ENCODE measurements at regions not wholly inside any gene's neighbourhood (a gene's known extent, or its start where the extent isn't known, plus 50 kb on each side); places are given as distances from the start of the nearest gene placed in this dataset.
A peak's percentile ranks its signal among the peaks of the same experiment; 100 is the strongest.

DNA sequence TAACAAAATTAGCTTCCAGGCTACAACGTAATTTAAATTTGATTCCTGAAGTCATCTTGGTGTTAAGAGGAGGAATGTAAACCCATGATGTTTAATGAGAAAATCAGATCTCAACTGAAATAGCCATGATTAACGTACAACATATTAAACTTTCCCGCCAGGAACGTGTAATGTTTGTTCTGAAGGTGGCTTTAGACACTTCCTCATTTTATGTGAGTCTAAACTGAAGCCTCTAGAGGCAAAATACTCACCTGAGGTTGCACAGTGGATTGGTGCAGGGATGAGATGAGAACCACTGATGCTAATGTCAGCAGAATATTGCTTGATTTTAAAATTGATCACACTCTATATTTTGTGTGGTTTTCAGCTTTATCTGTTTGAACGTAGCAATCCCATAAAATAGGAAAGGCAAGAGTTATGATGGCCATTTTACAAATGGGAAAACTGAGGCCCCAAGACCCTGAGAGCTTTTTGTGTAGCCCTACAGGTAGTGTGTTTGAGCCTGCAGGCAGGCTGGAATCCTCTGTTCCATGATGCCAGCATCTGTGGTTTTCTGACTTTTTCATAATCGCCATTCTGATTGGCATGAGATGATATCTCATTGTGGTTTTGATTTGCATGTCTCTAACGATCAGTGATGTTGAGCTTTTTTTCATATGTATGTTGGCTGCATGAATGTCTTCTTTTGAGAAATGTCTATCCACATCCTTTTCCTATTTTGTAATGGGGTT is 243.7 kb upstream of the BMPER start:
- no peak for DNase-seq

DNA sequence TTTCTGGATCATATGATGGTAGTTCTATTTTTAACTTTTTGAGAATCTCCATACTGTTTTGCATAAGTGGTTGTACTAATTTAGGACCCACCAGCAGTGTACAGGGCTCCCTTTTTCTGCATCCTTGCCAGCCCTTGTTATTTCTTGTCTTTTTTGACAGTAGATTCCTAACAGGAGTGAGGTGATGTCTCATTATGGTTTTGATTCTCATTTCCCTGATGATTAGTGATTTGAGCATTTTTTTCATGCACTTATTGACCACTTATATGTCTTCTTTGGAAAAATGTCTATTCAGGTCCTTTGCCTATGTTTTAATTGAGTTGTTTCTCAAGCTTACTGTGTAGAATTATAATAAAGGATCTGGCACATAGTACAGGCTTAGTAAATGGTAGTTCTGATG is 238.8 kb upstream of the BMPER start:
- DNase-seq: no peak

DNA sequence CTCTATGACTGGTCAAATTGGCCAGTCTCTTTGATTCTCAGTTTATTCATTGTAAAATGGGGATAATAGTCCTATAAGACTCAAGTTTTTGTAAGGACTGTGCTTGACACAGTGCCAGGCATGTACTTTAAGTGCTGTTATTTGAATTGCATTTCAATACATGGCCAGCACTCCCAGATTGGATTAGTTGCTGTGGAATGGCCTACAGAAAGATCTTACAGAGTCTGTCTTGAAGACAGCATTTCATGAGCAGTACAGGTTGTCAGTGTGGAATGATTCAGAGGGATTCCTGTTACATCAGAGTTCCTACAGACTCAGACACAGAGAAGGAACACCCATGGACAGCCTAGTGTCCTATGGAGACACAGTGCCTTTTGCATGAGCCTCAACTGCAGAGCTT is 238.1 kb upstream of the BMPER start:
- no peak for DNase-seq

DNA sequence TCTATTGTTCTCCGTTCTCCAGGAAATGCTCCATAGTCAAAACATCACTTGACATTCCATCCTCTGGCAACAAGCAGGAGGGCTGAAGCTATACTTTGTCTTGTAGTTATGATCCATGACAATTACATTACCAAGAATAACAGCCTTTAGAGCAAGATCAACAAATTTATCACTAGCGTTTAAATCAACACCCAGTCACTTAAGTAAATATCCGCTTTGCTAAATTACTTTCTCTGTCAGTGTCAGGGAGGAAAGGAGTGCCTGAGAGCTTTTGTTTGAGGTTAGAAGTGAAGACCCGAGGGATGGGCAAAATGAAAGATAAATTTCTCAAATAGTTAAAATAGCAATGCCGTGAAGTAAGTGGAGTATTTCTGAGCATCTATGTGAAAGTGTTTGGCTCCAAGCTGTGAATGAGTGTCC is 236.1 kb upstream of the BMPER start:
- no peak for DNase-seq

DNA sequence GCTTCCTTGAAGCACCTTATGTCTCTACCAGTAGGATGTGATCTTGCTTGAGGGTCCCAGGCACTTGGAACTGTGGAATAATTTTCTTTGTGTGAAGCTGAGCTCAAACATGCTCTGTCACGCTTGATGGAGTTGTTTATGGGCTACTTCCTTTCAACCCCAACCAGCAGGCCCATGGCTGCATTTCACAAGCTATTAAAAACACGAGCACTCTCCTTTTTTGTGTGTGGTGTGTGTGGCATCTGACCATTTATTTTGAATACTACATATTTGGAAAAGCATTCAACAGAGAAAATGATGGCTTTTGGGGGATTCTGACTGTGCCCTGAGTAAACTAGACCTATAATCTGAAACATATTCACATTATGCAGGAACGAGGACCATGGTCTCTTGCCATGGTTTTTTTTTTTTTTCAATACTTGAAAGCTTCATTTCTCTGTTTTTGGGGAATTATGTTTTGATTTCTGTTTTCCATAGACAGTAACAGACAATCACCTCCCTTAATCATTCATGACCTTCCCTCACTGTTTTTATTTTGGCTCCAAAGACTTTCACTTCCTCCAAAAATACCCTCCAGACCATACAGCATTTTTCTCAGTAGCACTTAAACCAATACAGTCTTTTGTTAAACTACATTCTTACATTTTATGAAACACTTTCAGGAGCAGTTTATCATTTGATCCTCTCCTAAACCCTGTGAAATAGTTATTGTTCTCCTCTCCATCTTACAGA is 233.6 kb upstream of the BMPER start:
- peak in 1 of 2 experiments; percentile 19 for DNase-seq

DNA sequence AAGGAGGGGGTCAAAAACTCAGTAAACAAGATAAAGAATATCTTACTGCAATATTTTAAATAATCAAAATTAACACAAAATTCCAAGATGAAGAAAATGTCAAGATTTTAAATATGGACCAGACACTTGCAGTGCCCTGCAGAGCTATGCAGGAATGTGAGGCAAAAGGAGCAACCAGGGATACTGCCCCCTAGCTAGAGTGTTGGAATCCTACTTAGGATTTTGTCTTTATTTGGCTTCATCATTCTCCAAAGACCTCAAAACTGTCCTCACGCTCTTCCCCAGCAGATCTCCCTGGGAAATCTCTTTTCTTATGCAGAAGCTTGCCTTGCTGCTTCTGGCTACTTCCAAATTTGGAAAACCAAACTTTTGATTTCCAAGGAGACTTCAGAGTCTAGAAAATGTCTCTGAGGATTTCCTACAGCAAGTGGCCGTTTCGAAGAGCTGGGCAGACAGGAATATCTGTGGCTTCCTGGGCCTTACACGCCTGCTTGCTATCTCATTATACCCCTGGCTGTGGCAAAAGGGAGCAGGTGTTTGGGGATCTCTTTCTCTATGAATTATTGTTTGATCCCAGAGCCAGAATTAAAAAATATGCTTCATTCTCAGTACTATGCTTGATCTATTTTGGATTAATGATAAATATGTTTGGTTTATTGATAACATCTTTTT is 232.2 kb upstream of the BMPER start:
- no peak for DNase-seq

DNA sequence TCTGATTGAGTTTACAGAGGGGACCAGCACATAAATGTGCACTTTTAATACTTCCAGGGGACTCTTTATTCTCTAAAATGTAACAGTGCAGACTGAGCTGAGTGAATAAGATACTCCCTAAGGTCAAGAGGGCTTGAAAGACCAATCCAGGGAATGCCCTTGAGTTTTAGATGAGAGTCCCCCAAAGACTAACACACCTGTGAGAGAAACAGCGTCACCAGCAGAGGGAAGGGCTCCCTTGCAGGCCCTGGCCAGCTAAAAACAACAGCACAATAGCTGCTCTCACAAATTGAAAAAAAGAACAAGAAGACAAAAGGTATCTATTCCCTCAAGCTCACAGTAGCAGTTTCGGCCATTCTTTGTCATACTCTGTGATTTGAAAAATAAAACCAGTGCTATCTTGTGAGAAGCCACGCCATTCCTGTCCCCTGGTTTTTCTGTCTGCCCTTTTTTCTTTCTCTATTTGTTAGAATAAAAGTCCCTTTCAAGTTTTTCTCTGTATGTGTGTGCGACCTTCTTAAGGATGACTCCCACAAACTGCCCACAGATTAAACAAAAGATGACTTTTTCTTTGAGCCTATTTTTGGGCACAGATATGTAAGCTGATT is 230.4 kb upstream of the BMPER start:
- no peak for DNase-seq

DNA sequence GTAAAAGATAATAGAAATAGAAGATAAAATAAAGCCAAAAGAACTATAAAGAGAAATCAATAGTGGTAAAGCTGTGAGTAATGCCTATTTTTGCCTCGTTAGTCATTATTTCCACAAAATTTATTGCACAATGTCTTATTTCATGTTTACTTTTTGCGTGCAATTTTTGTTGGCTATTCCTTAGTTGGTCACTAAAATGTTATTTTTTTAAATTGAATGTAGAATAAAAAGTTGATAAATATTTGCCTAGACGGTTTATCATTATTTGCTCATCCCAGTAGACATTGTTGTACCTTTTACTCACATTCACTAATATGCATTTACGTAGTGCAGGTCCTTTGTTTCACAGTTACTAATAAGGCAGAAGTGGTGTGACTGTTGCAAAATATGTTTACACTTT is 227.8 kb upstream of the BMPER start:
- DNase-seq: no peak

DNA sequence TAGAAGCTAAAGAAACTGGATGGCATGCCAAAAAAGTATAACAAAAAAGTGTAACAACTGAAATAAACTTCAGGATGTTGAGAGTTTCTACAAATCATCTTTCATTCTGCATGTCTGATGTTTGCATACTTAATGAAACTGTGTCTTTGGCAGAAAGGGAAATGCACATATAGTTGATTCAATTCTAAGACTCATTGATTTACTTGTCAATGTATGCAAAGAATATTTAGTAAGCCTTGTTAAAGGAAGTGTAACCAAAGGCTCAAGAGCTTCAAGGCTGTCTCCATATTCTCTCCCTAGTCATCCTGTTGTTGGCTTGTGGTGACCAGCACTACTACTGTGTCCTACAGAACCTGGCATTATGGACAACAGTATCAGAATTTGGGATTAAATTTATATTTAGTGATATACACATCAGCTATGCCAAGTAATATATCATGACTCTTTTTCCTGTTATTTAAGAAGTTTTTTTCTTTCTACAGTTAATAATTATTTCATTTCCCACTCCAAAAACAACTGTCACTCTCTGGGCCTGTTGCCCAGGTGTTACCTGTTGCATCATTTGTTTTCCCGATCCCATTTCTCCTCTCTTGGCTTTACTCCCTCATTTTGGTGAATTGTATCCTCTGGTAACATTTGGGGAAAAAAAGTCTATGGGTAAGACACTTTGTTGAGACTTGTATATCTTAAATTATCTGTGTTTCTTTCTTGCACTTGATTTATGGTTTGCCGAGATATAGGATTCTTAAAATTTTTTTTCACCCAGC is 226.6 kb upstream of the BMPER start:
- no peak for DNase-seq

DNA sequence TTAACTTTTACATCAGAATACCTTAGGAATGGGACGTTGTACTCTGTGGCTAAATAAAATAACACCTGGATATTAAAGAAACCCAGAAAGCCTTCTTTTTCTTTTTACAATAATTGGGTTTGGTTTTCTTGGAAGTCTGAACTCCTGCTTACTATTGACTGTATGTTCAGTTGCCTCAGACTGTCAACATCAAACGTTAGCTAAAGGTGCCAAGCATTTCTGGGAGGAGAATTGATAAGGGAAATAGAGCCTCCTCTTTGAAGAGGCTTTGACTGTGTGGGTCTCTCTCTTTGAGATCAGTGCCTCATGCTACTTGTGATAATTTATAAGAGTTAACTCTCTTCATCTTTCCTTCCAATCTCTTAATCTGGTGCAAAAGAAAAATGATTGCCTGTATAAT is 224.7 kb upstream of the BMPER start:
- DNase-seq: no peak

DNA sequence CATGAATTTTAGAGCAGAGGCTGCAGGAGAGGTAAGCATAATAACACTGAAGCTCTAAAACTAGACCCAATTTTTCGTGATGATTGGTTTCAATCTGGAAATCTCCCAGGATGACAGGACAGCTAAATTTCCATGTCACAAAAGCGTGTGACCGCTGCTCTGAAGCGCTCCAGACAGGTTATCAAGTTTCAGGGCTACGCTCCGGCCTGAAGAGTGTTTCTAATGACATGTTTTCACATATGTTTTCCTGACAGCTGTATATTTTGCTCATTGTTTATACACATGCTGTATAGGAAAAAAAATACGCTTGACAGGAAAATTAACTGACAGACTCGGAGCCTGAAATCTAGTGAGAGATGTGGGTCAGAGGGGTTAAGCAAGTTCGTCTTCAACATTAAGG is 219.8 kb upstream of the BMPER start:
- DNase-seq: no peak

DNA sequence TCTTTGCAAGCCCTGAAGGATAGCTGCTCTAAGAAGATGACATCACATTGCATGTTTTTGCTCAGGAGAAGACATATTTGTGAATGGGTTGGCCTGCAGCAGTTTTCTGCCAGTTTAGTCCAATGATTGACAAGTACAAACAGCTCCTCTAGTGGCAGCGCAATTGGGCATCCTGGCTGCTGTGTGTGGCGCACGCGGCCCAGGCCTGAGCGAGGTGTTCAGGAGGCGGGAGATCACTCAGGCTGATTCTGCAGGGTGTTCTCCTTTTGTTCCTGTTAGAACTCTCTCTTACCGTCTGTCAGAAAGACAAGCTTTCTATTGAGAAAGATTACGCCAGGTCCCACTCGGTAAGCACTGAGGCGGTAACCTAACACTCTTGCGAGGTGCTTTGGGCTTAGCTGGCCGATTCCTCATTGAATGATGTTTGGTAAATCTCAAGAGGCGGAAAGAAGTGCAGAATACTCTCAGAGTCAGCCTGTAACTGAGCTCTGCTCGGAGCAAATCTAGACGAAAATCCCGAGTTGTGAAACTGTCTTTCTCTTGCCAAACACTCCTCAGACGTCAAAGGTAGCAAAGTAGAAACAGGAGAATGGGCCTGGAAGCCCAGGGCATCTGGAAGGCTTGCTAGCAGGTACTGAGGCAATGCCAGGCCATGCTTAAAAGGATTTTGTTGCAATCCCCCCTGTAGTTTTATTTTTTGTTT is 219.2 kb upstream of the BMPER start:
- peak; percentile 59 to 75 for DNase-seq

DNA sequence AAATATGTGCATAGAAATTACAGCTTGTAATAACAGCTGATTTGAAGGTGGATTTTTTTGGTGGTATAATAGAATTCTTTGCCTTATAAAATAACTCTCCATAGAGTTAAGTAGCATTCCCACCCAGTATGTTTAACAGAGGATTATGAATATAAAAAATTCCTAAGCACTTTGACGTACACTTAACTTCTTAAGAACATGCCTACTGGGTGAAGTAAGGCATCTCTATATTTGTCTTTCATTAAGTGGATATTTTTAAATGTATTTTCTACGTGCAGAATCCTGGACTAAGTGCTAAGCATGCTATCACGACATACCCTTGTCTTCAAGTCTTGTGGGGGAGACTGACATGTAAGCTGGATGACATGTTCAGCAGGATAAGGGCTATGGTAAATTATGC is 217.7 kb upstream of the BMPER start:
- no peak for DNase-seq

DNA sequence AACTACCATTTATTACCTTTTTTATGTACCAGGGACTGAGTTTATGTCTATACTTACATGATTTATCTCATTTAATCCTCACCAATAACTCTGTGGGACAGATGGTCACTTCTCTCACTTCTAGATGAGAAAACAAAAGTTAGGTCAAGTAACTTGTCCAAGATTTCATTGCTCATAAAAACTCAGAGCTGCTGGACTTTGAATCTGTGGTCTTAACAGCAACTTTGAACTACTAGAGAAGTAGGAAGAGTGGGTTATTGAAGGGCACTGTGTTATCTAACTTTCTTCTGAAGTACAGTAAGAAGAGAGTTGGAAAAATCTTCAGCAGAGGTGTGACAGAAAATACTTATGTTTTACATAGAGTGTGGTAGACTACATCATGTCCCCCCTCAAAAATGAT is 214.2 kb upstream of the BMPER start:
- DNase-seq: no peak

DNA sequence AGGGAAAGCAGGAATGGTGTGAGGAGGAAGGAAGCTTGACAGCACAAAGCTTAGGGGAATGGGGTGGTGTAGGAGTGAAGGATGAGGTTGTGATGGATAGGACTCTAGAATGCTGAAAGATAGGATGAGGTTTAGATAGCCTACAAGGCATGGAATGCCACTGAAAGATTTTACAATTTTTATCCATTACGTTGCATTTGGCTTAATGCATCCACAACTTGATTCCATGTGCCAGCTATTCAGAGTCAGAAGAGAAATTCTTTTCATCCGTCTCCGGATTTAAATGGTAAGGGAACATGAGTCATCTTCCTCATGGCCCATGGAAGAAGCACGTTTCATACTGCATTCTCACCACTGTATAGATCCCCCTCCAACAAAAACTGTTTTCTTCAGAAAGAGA is 212.4 kb upstream of the BMPER start:
- no peak for DNase-seq

DNA sequence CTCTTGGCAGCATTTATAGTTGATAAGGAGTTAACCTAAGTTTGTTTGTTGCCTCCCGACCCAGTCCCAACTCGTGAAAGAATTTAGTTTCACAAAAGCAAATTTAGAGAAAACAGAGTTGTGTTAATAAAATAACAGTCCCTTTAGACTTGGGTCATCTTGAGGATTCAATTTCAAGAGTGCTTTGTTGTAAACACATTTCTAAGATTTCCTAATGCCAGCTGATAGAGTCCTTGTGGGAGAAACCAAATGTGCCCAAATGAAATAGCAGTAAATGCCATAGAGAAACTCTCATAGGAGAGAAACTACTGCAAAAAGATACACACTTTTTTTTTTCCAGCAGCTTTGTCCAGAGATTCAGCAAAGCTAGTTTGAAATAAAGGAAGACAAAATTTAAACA is 211.3 kb upstream of the BMPER start:
- no peak for DNase-seq

DNA sequence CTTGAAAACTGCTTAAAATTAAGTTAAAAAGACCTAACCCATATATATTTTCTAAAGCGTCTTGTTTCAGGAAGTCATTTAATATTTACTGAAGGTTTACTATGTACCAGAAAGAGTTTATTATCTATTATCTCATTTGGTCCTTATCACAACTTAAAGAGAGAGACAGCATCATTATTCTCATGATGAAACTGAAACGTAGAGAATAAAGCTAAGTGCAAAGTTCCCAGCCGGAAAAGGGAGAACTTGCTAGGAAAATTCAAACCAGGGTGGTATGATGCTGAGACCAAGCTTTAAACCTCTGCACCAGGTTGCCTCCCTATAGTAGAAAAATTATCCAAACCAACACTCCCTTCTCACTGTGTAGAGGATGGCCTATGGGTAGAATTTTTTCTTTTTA is 207.7 kb upstream of the BMPER start:
- DNase-seq: no peak

DNA sequence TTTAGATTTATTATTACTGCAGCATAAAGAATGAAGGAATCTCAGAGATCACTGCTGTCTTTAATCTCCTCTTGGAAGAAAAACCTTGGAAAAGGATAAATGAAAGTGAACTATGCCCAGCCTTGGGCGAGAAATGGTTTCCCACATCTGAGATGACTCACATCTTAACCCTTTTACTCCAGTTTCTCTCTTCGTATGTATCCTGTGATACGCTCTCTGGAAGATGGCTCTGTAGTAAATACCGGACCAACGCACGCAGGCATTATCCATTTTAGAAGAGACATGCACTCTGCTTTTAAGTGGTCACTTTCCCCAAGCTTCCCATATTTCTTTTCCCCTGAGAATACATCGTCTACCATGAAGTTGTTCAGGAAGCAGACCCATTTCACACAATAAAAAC is 207.3 kb upstream of the BMPER start:
- DNase-seq: no peak

DNA sequence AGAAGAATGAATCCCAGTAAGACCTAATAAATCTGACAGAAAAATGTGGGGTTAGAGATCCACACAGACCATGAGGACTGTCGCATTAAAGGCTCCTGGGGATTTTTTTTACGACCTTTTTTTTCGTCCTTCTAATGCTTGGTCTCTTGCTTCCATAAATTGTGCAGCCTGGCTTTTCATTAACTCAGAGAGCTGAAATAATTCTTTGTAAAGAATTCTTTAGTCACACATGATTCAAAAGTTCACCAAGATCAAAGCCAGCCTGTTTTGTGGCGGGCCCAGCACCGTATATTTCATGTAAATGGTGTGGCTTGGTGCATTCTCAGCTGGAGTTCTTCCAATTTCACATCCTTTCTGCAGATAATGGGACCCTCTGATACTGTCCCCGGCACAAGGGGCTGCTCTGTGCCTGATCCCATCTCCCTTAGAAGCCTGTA is 206.6 kb upstream of the BMPER start:
- no peak for DNase-seq

DNA sequence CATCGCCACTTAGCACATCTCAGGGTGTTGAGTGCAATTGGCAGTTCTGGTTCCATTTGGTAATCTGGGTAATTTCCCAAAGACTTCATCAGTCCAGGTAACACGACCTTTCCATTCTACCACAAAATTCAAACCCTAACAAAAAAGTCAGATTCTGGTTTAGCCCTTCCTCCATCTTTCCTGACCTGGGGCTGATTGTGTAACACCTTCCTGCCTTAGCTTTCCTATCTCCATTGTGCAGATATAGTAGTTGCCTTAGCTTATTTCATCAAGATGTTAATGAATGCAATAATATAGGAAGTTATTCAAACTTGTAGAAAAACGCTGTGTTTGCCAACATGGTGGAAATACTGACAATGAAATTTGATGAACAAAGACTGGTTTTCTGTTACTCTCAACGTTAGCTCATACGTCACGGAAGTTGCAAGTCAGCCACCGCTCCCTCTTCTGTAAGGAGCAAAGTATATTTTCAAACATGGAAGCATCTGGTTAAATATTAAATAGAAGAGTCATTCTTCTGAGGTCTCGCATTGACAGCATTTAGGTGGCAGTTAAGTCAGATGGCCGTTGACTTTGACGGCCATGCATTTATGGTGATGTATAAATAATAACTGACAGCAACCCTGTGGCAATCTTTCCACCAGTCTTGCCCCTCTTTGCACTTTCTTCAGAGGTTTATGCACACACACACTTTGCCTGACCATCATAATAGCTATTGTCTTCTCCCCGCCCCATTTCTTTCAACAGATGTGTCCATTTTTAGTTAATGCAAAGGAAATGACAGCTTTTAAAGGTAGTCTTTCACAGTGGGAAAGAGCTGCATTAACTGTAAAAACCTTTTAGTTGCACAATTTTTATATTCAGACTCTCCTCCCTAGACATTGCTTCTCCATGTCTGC is 205.1 kb upstream of the BMPER start:
- DNase-seq: no peak

DNA sequence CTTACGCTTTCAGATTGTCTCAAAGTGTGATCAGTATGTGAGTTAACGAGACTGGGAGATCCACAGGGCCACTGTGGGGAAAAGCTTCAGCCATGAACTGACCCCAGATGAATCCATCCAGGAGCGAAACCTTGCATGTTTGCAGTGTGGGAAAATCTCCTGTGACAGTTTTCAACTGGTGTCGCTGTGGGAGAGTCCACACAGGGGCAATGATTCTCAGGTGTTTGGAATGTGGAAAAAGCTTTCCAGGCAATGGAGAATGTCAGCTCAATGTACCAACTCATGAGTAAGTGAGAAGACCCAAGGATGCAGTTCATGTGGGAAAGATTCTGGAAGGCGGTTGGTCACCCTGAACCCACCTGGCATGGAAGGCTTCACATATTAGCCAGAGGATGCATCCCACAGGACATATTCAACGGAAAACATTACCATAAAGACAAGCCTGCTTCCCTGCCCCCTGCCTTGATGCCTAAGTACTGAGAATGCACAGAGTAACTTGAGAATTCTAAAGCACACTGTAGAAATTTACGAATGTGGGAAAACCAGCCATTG is 204.1 kb upstream of the BMPER start:
- DNase-seq: no peak
